IMR-90 (cell line): ENCODE measurements at regions not wholly inside any gene's neighbourhood (a gene's known extent, or its start where the extent isn't known, plus 50 kb on each side); places are given as distances from the start of the nearest gene placed in this dataset.

Experiments
- ATAC-seq: fragments of 200-7000 bp; cut with Tn5 transposase; 2 replicates; pipeline ENCODE4 v1.9.1; 2020; ENCODE audit warnings: low read depth, mild to moderate bottlenecking, moderate library complexity
- BruUV-seq: library from RNA; stranded (reverse); fragments of 400-500 nt; replicated peaks from 2 replicates; lab custom pipeline; 2021; lab: Mats Ljungman, UMichigan
- CTCF ChIA-PET: fragments of 300-600 bp; formaldehyde crosslinking; extraction: SDS; loops from one replicate; lab custom pipeline; 2021; ENCODE audit warnings: antibody characterized with exemption; lab: Yijun Ruan, JAX
- POLR2A ChIA-PET: fragments of 300-600 bp; sonication (Branson Sonifier 250); formaldehyde crosslinking; loops from one replicate; lab custom pipeline; 2022; ENCODE audit warnings: antibody characterized with exemption; ENCODE audit not compliant: unreplicated experiment; lab: Charles Lee
- DNase-seq: peaks from one replicate; pipeline ENCODE4 v3.0.0; 2013
- H2AFZ ChIP-seq: replicated peaks from 2 replicates; pipeline ENCODE3; 2013; ENCODE audit warnings: low read length, mild to moderate bottlenecking; ENCODE audit not compliant: poor library complexity
- H2AK5ac ChIP-seq: 2 replicates; pipeline ENCODE4 v1.6.1; 2013; ENCODE audit warnings: low read depth, low read length, inconsistent platforms
- H2AK9ac ChIP-seq: replicated peaks from 2 replicates; pipeline ENCODE3; 2013; ENCODE audit warnings: mild to moderate bottlenecking, low read depth, low read length, moderate library complexity; ENCODE audit not compliant: poor library complexity
- H2BK120ac ChIP-seq: 2 replicates; pipeline ENCODE4 v1.6.1; 2013; ENCODE audit warnings: low read depth, low read length, inconsistent platforms
- H2BK15ac ChIP-seq: 3 replicates; pipeline ENCODE4 v1.6.1; 2013; ENCODE audit warnings: low read depth, low read length, inconsistent platforms
- H2BK20ac ChIP-seq: 2 replicates; pipeline ENCODE4 v1.6.1; 2013; ENCODE audit warnings: low read depth, mild to moderate bottlenecking, inconsistent platforms, low read length, moderate library complexity
- H2BK5ac ChIP-seq: 2 replicates; pipeline ENCODE4 v1.6.1; 2013; ENCODE audit warnings: mild to moderate bottlenecking, low read depth, low read length, inconsistent platforms; ENCODE audit not compliant: poor library complexity, severe bottlenecking
- H3K14ac ChIP-seq: replicated peaks from 2 replicates; pipeline ENCODE4 v1.6.1; 2013; ENCODE audit warnings: low read depth, low read length, inconsistent platforms
- H3K18ac ChIP-seq: 2 replicates; pipeline ENCODE4 v1.6.1; 2013; ENCODE audit warnings: low read depth, low read length, control low read depth
- H3K23ac ChIP-seq: 2 replicates; pipeline ENCODE4 v1.6.1; 2013; ENCODE audit warnings: low read depth, low read length, inconsistent platforms
- H3K27ac ChIP-seq: 2 replicates; pipeline ENCODE4 v1.5.1; 2013; ENCODE audit warnings: mild to moderate bottlenecking, control low read depth, low read length; ENCODE audit not compliant: insufficient read depth
- H3K27me3 ChIP-seq: 2 replicates; pipeline ENCODE4 v1.6.1; 2013; ENCODE audit warnings: low read length; ENCODE audit not compliant: control insufficient read depth, insufficient read depth
- H3K36me3 ChIP-seq: 2 replicates; pipeline ENCODE4 v1.6.1; 2013; ENCODE audit warnings: low read length, mixed read lengths; ENCODE audit not compliant: control insufficient read depth, insufficient read depth
- H3K4ac ChIP-seq: 2 replicates; pipeline ENCODE4 v1.6.1; 2013; ENCODE audit warnings: low read depth, low read length, inconsistent platforms
- H3K4me1 ChIP-seq: 2 replicates; pipeline ENCODE4 v1.6.1; 2013; ENCODE audit warnings: low read length, mixed read lengths; ENCODE audit not compliant: control insufficient read depth, insufficient read depth
- H3K4me2 ChIP-seq: 2 replicates; pipeline ENCODE4 v1.6.1; 2013; ENCODE audit warnings: low read depth, mild to moderate bottlenecking, control low read depth, low read length, moderate library complexity
- H3K4me3 ChIP-seq: 2 replicates; pipeline ENCODE4 v1.5.1; 2013; ENCODE audit warnings: low read depth, mild to moderate bottlenecking, control low read depth, low read length, moderate library complexity; ENCODE audit not compliant: insufficient read depth
- H3K56ac ChIP-seq: 2 replicates; pipeline ENCODE4 v1.6.1; 2013; ENCODE audit warnings: low read length, inconsistent platforms; ENCODE audit not compliant: insufficient read depth; ENCODE audit errors: extremely low read depth
- H3K79me1 ChIP-seq, 2 experiments: 2 replicates each; pipeline ENCODE4 v1.6.1; 2013; ENCODE audit warnings: low read length in 2 of 2, inconsistent platforms in 1 of 2, low read depth in 1 of 2
- H3K9ac ChIP-seq: 2 replicates; pipeline ENCODE4 v1.6.1; 2013; ENCODE audit warnings: low read depth, low read length, control low read depth
- H3K9me1 ChIP-seq: 2 replicates; pipeline ENCODE4 v1.6.1; 2013; ENCODE audit warnings: low read length, inconsistent platforms; ENCODE audit not compliant: insufficient read depth
- H3K9me3 ChIP-seq: 2 replicates; pipeline ENCODE4 v1.6.1; 2013; ENCODE audit warnings: low read length; ENCODE audit not compliant: control insufficient read depth, insufficient read depth
- H4K20me1 ChIP-seq: 2 replicates; pipeline ENCODE4 v1.6.1; 2013; ENCODE audit warnings: low read length, inconsistent platforms; ENCODE audit not compliant: insufficient read depth
- H4K5ac ChIP-seq: 2 replicates; pipeline ENCODE4 v1.6.1; 2013; ENCODE audit warnings: mild to moderate bottlenecking, low read depth, low read length, control low read depth
- H4K8ac ChIP-seq, 2 experiments: 2 replicates each; pipeline ENCODE4 v1.6.1; 2013; ENCODE audit warnings: low read depth in 2 of 2, low read length in 2 of 2, control low read depth in 1 of 2, inconsistent platforms in 1 of 2
- H4K91ac ChIP-seq: 2 replicates; pipeline ENCODE4 v1.6.1; 2013; ENCODE audit warnings: low read depth, low read length, inconsistent platforms; ENCODE audit not compliant: insufficient read depth
- BHLHE40 ChIP-seq: fragments of 150-350 bp; IDR thresholded peaks from 2 replicates; pipeline ENCODE4 v1.6.1; 2016; ENCODE audit warnings: mild to moderate bottlenecking, low read depth, low read length
- CEBPB ChIP-seq: IDR thresholded peaks from 2 replicates; pipeline ENCODE4 v1.6.1; 2012; ENCODE audit warnings: low read depth, low read length, improper control_type of control experiment
- CHD1 ChIP-seq: IDR thresholded peaks from 2 replicates; pipeline ENCODE4 v1.6.1; 2012; ENCODE audit warnings: low read depth, low read length, improper control_type of control experiment
- ELK1 ChIP-seq: fragments of 150-350 bp; IDR thresholded peaks from 2 replicates; pipeline ENCODE4 v1.6.1; 2016; ENCODE audit warnings: low read depth, mild to moderate bottlenecking, low read length, moderate library complexity, borderline replicate concordance
- FOS ChIP-seq: fragments of 150-350 bp; IDR thresholded peaks from 2 replicates; pipeline ENCODE4 v1.6.1; 2016; ENCODE audit warnings: low read depth, low read length
- MAFK ChIP-seq: IDR thresholded peaks from 2 replicates; pipeline ENCODE4 v1.6.1; 2012; ENCODE audit warnings: low read depth, low read length, improper control_type of control experiment
- MAZ ChIP-seq: IDR thresholded peaks from 2 replicates; pipeline ENCODE4 v1.6.1; 2012; ENCODE audit warnings: low read depth, mild to moderate bottlenecking, low read length, improper control_type of control experiment, moderate library complexity, borderline replicate concordance
- MXI1 ChIP-seq: IDR thresholded peaks from 2 replicates; pipeline ENCODE4 v1.6.1; 2012; ENCODE audit warnings: low read depth, mild to moderate bottlenecking, low read length, moderate library complexity, borderline replicate concordance
- NFE2L2 ChIP-seq: fragments of 150-350 bp; IDR thresholded peaks from 2 replicates; pipeline ENCODE4 v1.6.1; 2016; ENCODE audit warnings: low read depth, mild to moderate bottlenecking, low read length
- POLR2A ChIP-seq: IDR thresholded peaks from 2 replicates; pipeline ENCODE4 v1.6.1; 2012; ENCODE audit warnings: mild to moderate bottlenecking, low read depth, low read length
- RAD21 ChIP-seq: IDR thresholded peaks from 2 replicates; pipeline ENCODE4 v1.6.1; 2012; ENCODE audit warnings: low read length, improper control_type of control experiment
- RCOR1 ChIP-seq: IDR thresholded peaks from 2 replicates; pipeline ENCODE4 v1.6.1; 2012; ENCODE audit warnings: mild to moderate bottlenecking, low read length, improper control_type of control experiment; ENCODE audit not compliant: insufficient replicate concordance
- RFX5 ChIP-seq: IDR thresholded peaks from 2 replicates; pipeline ENCODE4 v1.8.0; 2012; ENCODE audit warnings: low read depth, mild to moderate bottlenecking, low read length, moderate library complexity
- SMC3 ChIP-seq: fragments of 150-350 bp; IDR thresholded peaks from 2 replicates; pipeline ENCODE4 v1.6.1; 2016; ENCODE audit warnings: low read depth, mild to moderate bottlenecking, antibody characterized with exemption, low read length, moderate library complexity
- USF2 ChIP-seq: fragments of 150-350 bp; IDR thresholded peaks from 2 replicates; pipeline ENCODE4 v1.6.1; 2017; ENCODE audit warnings: mild to moderate bottlenecking, antibody characterized with exemption, low read length, low read depth
- WGBS, 2 experiments: methylation state at CpG; one replicate each; pipeline versions ENCODE4 v1.1.5 to v1.1.7; 2013; ENCODE audit warnings: missing lambda C conversion rate in 2 of 2; ENCODE audit not compliant: insufficient read length in 1 of 2; ENCODE audit errors: extremely low coverage in 2 of 2; 5-methylcytosine and 5-hydroxymethylcytosine counted together
- dilution Hi-C: fragments of 300-500 bp; cut with HindIII; formaldehyde crosslinking; loops from one replicate; pipeline ENCODE4 v1.14.3; 2018; ENCODE audit warnings: low sequenced_read_pairs; ENCODE audit not compliant: unreplicated experiment
- in situ Hi-C: fragments of 300-500 bp; cut with MboI; formaldehyde crosslinking; loops from 3 replicates; pipeline ENCODE4 v1.14.3; 2019; ENCODE audit warnings: low sequenced_read_pairs, inconsistent platforms, mixed read lengths
- intact Hi-C: fragments of 100-400 bp; cut with micrococcal nuclease; formaldehyde crosslinking; loops from 2 replicates; pipeline ENCODE4 v1.10.0; 2022
- TF ChIP-seq, protein P1 (sequence below): conservative IDR thresholded peaks from 2 replicates; pipeline ENCODE4 v1.5.1; 2012; ENCODE audit warnings: mild to moderate bottlenecking, low read depth, low read length, improper control_type of control experiment

- DNase-seq: no peak
- H4K5ac ChIP-seq: no peak overlapping the region
- no peak for ATAC-seq
- H3K4ac ChIP-seq: no peak overlapping the region
- no peak overlapping the region for H4K8ac ChIP-seq
- H3K4me1 ChIP-seq: no peaks in the 10 kb centered on the region
- no peak overlapping the region for H3K56ac ChIP-seq
- no peaks in the 10 kb centered on the region for H3K79me1 ChIP-seq
- 62% methylated on average over 5 of the region's 9 CpGs; no CpG with 5 or more reads in 1 of the 2 experiments for WGBS, 2 experiments
- TF ChIP-seq FOS: no peak
- TF ChIP-seq RCOR1: no peak
- no peak for TF ChIP-seq MXI1
- TF ChIP-seq RFX5: no peak
- TF ChIP-seq, protein P1, sequence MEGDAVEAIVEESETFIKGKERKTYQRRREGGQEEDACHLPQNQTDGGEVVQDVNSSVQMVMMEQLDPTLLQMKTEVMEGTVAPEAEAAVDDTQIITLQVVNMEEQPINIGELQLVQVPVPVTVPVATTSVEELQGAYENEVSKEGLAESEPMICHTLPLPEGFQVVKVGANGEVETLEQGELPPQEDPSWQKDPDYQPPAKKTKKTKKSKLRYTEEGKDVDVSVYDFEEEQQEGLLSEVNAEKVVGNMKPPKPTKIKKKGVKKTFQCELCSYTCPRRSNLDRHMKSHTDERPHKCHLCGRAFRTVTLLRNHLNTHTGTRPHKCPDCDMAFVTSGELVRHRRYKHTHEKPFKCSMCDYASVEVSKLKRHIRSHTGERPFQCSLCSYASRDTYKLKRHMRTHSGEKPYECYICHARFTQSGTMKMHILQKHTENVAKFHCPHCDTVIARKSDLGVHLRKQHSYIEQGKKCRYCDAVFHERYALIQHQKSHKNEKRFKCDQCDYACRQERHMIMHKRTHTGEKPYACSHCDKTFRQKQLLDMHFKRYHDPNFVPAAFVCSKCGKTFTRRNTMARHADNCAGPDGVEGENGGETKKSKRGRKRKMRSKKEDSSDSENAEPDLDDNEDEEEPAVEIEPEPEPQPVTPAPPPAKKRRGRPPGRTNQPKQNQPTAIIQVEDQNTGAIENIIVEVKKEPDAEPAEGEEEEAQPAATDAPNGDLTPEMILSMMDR: no peak
- no peak for TF ChIP-seq ELK1
- no peak for TF ChIP-seq POLR2A
- TF ChIP-seq MAFK: no peak
- no peak for TF ChIP-seq NFE2L2
- TF ChIP-seq CEBPB: no peak
- no peak for TF ChIP-seq USF2
- TF ChIP-seq SMC3: no peak
- no peak for TF ChIP-seq MAZ
- TF ChIP-seq BHLHE40: no peak
- TF ChIP-seq RAD21: no peak
- no peak for TF ChIP-seq CHD1
- ChIA-PET CTCF (no interaction called here), POLR2A (no interaction called here)
- H2BK5ac ChIP-seq: no peak overlapping the region
- no peaks in the 10 kb centered on the region for H3K9me3 ChIP-seq
- H3K18ac ChIP-seq: no peak overlapping the region
- no peak overlapping the region for H3K4me2 ChIP-seq
- intact Hi-C loops (no loop called here), in situ Hi-C loops (no loop called here), dilution Hi-C loops (no loop called here)
- peaks cover 4% of the 10 kb centered on the region; the same call in 1 of the 2 replicates for H3K27me3 ChIP-seq
- H3K36me3 ChIP-seq: no peaks in the 10 kb centered on the region
- no peak overlapping the region for H2BK15ac ChIP-seq
- H2BK20ac ChIP-seq: no peak overlapping the region
- H3K9me1 ChIP-seq: no peaks in the 10 kb centered on the region
- H3K9ac ChIP-seq: no peak overlapping the region
- H2AK9ac ChIP-seq: no peak overlapping the region
- no TSS peak for BruUV-seq
- H3K4me3 ChIP-seq: no peak overlapping the region
- no peaks in the 10 kb centered on the region for H4K20me1 ChIP-seq
- no peak overlapping the region for H3K23ac ChIP-seq
- no peak overlapping the region for H3K14ac ChIP-seq
- H2AFZ ChIP-seq: no peak overlapping the region
- no peak overlapping the region for H3K27ac ChIP-seq
- H2BK120ac ChIP-seq: no peak overlapping the region
- no peak overlapping the region for H2AK5ac ChIP-seq
- H4K91ac ChIP-seq: no peak overlapping the region
Observed at GRCh38 chr12:42987216-42987650, 397.7 kb upstream of the PRICKLE1 start.
